ENCODE measurements at regions not wholly inside any gene's neighbourhood (a gene's known extent, or its start where the extent isn't known, plus 50 kb on each side); places are given as distances from the start of the nearest gene placed in this dataset.
"Not testable (repeated sequence)": the region's sequence is repeated elsewhere in the genome, so short reads cannot be mapped to it uniquely, and the experiment has no call there.

- no peaks in the 10 kb centered on the region for H3K4me1 ChIP-seq (ENCODE audit: insufficient read depth)
- TF ChIP-seq POLR2A (IDR thresholded peaks at IDR 0.05) (no peak), EP300 (IDR thresholded peaks at IDR 0.05) (no peak), CTCF (IDR thresholded peaks at IDR 0.05) (no peak)
- peak overlapping the region; percentile 4 for H3K4me3 ChIP-seq
- H3K9me3 ChIP-seq, result no peaks in the 10 kb centered on the region
- H3K36me3 ChIP-seq, result no peaks in the 10 kb centered on the region
- H3K27ac ChIP-seq, result no peak overlapping the region
- no peaks in the 10 kb centered on the region for H3K27me3 ChIP-seq
- intact Hi-C loops (cut with DNase I), result loop anchor here in 1 of 4 donors (10.0 kb wide), 1 partner anchor 176 kb away; no protein-coding TSS in a partner anchor
- DNase-seq, result no peak
- WGBS, 3 donors, result 31 to 43% (median 38%) methylated on average over 8 of the region's 8 CpGs
Measured at GRCh38 chr6:100228437-100228833, 234.4 kb upstream of the MCHR2 start.

DNA sequence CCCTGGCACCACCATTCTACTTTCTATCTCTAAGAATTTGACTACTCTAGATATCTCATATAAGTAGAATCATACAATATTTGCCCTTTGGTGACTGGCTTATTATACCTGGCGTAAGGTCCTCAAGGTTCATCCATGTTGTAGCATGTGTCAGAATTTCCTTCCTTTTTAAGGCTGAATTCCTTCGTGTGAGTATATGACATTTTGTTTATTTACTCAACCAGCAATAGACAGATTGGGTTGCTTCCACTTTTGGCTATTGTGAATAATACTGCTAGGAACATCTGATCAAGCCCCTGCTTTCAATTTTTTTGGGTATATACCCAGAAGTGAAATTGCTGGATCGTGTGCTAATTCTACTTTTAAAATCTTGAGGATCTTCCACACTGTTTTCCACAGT, 232.8 kb upstream of the MCHR2 start:
- no peaks in the 10 kb centered on the region for H3K9me3 ChIP-seq
- no peak for DNase-seq
- no peaks in the 10 kb centered on the region for H3K4me1 ChIP-seq (ENCODE audit: insufficient read depth)
- no peak overlapping the region for H3K4me3 ChIP-seq
- intact Hi-C loops (cut with DNase I), result loop anchor here in 1 of 4 donors (10.0 kb wide), 1 partner anchor 178 kb away; no protein-coding TSS in a partner anchor
- TF ChIP-seq EP300 (IDR thresholded peaks at IDR 0.05) (no peak), POLR2A (IDR thresholded peaks at IDR 0.05) (no peak), CTCF (IDR thresholded peaks at IDR 0.05) (no peak)
- H3K27ac ChIP-seq, result no peak overlapping the region
- H3K27me3 ChIP-seq, result no peaks in the 10 kb centered on the region
- no peaks in the 10 kb centered on the region for H3K36me3 ChIP-seq
- 44 to 47% (median 45%) methylated on average over 3 of the region's 3 CpGs for WGBS, 3 donors

GRCh38 chr6:100223952-100224351, 229.9 kb upstream of the MCHR2 start:
- H3K27me3 ChIP-seq; H3K27ac ChIP-seq; DNase-seq; H3K9me3 ChIP-seq; H3K4me3 ChIP-seq; H3K36me3 ChIP-seq; H3K4me1 ChIP-seq (ENCODE audit: insufficient read depth): not testable (repeated sequence)
- intact Hi-C loops (cut with DNase I), result loop anchor here in 1 of 4 donors (10.0 kb wide), 1 partner anchor 181 kb away; no protein-coding TSS in a partner anchor
- WGBS, 3 donors, result 82 to 86% (median 84%) methylated on average over 1 of the region's 1 CpG

GRCh38 chr6:100220543-100220942, 226.5 kb upstream of the MCHR2 start:
- intact Hi-C loops (cut with DNase I), result loop anchor here in 1 of 4 donors (10.0 kb wide), 1 partner anchor 184 kb away; no protein-coding TSS in a partner anchor
- TF ChIP-seq POLR2A (IDR thresholded peaks at IDR 0.05) (no peak), EP300 (IDR thresholded peaks at IDR 0.05) (no peak), CTCF (IDR thresholded peaks at IDR 0.05) (no peak)
- WGBS, 3 donors, result 69 to 76% (median 70%) methylated on average over 4 of the region's 4 CpGs
- Histone ChIP-seq H3K9me3 (no peaks in the 10 kb centered on the region), H3K27me3 (no peaks in the 10 kb centered on the region), H3K4me3 (no peak overlapping the region), H3K36me3 (no peaks in the 10 kb centered on the region), H3K4me1 (ENCODE audit: insufficient read depth) (no peaks in the 10 kb centered on the region), H3K27ac (no peak overlapping the region)
- DNase-seq, result no peak

GRCh38 chr6:100217225-100218012, 223.4 kb upstream of the MCHR2 start:
- Histone ChIP-seq H3K4me1 (ENCODE audit: insufficient read depth) (no peaks in the 10 kb centered on the region), H3K36me3 (no peaks in the 10 kb centered on the region), H3K27ac (no peak overlapping the region), H3K27me3 (no peaks in the 10 kb centered on the region), H3K4me3 (no peak overlapping the region), H3K9me3 (no peaks in the 10 kb centered on the region)
- 69 to 78% (median 72%) methylated on average over 2 of the region's 2 CpGs for WGBS, 3 donors
- intact Hi-C loops (cut with DNase I), result no loop called here
- no peak for TF ChIP-seq CTCF (IDR thresholded peaks at IDR 0.05)
- TF ChIP-seq EP300 (IDR thresholded peaks at IDR 0.05), result no peak
- TF ChIP-seq POLR2A (IDR thresholded peaks at IDR 0.05), result no peak
- DNase-seq, result no peak

All from ovary (tissue), 7 donors.